HuH-7.5 (cell line): ENCODE measurements at regions not wholly inside any gene's neighbourhood (a gene's known extent, or its start where the extent isn't known, plus 50 kb on each side); places are given as distances from the start of the nearest gene placed in this dataset.

ENCODE experiments used
- DNase-seq: peaks from one replicate; pipeline ENCODE4 v3.0.0; 2011; ENCODE audit warnings: low spot score

DNA sequence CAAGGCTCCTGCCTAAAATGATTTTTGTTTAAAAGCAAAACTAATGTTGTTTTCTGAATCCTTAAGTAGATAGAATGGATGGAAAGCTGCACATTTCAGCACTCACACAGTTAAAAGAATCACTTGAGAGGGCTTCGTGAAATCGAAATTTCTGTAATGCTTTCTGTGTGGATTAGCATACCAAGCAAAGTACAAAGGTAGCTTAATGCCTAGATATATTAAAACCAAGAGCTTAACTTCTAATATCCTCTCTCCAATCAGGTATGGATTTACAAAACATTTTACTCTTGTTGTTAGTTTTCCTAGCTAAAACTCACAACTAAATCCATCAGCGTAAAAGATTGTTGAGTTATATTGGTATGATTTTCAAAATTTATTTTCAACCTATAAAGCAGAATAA lies 378.8 kb upstream of the PRMT6 start:
- DNase-seq, result no peak

DNA sequence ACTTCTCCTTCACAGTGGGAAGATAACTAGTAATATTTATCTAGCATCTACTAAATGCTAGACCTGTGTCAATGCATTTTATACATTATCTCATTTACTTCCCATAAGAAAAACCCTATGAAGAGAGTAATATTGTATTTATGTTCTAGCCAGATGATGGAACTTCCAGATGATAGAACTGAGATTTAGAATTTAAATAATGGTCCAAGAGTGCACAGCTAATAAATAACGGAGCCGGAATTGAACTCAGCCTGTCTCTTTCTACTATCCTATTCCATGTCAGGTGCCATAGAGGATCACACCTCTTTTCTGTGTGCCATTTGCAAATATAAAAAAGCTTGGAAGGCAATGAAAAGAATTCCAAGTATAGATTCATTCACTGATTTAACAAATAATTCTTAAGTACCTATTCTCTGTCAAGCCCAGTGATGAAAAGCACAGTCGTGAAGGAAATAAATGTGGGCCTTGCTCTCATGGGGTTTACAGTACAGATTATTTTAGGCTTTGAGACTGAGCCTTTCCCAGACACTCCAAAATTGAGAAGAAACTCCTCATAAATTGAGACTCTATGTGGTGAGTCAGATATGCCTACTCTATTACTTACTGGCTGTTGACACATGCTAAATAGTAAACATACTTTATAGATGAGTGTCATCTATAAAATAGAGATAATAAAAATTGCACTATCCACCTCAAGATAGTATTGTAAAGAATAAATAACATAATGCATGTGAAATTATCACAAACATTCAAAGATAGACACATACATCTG lies 378.0 kb upstream of the PRMT6 start:
- no peak for DNase-seq

DNA sequence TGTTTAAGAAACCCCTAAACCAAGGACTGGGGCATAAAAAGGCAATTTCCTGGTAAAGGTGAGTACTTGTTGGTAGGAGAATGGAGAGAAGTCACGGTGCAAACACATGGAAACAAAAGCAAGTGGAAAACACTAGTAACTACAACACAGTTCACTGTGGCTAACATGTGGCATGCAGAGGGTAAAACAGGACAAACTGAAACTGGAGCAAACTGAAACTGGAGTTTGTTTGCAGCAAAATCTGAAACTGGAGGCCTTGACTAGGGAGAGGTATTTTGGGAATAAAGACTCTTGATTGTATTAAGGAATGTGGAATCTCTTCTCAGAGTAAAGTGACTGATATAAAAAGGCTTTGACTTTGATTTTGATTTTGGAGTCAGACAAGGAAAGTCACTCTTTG lies 376.3 kb upstream of the PRMT6 start:
- DNase-seq, result no peak

DNA sequence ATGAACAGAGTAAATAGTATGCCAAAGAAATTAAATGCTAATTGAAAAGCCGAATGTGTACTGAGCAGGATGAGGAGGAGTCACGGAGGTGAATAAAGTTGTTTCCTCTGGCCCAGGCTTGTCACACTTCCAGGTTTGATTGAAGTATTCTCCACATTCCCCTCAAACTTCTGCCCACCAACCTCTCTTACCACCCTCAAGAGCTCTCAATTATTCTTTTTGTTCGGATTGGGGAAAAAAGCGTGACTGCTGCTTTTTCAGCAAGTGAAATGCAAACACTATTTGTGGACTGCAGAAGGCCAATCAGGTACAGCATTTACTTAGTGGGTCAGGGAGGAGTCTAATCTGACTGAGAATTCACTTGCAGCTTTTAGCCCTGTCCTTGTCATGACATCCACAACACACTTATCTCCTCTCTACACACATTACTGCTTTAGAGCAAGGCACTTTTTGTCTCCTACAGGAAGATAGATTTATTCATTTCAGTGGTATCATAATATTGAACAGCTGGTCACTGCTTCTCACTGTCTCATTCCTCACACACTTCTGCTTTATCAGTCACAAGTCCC lies 375.6 kb upstream of the PRMT6 start:
- DNase-seq, result no peak

DNA sequence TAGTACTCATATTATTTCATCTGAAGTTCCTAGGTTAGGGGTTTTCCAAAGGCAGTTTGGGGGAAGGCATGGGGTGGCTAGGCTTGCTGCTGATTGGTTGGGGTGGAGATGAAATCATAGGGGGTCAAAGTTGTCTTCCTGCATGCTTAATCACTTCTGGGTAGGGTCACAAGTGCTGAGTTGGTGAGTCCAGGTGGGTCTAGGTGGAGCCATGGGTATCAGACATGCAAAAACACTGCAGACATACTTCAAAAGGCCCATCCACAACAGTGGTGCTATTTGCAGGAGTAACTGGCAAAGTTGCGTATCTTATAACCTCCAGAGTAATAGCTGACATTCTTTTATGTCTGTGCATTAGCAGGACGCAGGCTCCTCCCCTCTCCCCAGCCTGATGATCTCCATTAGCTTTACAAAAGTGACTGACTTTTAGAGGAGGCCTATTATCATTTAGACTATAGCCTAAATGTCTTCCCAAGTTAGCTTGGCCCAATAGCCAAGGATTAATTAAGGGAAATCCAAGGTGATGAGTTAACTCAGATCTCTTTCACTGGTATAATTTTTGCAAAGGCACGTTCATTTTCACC lies 374.4 kb upstream of the PRMT6 start:
- DNase-seq, result no peak

DNA sequence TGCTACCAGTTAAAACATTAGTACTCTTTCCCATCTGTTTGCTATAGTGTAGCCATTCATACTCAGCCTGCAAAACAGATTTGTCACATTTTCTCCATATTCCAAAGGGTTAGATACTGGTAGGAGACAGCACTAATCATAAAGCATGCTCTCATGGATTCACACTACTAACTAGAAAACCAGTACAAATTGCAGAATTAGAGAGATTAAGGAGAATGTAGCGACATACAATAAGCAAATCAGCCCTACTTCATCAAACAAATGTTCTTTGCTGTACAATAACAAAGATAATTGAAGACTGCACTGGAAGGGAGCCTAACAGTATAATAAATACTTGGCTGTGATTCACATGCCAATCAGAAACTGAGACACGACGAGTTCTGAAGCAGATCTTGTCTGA lies 368.0 kb upstream of the PRMT6 start:
- DNase-seq, result no peak

DNA sequence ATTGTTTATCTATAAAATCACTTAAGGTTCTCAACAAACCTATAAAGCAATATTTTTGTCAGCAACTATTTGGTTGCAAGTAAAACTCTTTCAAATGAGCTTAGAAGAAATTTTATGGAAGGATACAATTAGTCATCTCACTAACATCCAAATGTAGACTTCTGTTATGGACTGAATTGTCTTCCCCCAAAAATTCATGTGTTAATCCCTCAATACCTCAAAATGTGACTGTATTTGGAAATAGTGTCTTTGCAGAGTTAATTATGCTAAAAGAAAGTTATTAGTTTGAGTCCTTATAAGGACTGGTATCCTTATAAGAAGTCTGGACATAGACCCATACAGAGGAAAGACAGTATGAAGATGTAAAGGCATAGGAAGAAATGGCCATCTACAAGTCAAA lies 357.8 kb upstream of the PRMT6 start:
- no peak for DNase-seq

DNA sequence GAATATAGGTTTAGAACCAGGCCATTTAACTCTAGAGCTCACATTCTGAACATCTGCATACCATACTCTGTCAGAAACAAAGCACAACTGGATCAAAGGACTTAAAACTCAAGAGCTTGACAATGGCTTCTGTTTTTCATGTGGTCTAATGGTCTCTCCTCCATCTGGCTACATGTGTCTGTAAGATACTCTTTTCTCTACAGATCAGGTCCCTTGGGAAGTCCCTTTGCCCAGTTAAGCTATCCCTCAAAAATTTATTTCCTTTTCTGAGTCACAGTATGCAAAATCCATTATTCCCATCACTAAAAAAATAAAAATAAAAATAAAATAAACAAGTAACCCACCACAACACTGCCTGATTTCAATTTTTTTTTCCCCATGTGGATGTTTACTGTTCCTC lies 357.0 kb upstream of the PRMT6 start:
- no peak for DNase-seq

DNA sequence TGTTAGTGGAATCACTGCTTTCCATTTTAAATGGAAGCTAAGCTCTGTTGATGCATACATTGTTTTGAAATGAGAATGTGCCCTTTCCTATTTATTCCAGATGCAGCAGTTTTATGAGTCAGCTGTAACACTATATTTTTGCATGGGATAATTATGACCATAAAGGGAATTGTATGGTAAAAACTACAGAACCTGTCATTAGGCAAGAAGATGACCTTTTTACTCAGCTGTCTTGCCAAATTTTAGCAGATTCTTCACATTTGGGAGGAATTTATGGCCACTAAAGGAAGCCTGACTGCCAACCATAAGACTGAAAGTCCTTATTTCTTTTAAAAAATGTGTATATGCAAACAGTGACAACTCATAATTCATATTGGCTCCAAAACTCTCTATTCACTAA lies 356.3 kb upstream of the PRMT6 start:
- no peak for DNase-seq

DNA sequence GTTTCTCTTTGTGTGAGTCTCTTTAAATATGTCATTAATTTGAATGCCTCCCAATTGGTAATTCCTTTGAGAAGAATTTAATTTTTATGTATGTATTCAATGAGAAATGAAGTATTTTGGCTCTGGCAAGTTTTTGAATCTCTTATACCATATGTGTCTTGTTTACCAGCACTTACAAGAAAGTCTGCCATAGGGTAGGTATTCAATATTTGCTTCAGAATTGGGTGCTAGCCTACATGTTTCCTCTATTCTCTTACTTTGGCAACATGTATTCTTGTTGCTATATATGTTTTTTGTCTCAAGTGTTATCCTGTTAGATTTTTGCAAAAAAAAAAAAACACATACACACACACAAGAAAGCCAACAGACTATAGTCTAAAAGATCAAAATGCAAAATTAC lies 350.5 kb upstream of the PRMT6 start:
- DNase-seq, result no peak

DNA sequence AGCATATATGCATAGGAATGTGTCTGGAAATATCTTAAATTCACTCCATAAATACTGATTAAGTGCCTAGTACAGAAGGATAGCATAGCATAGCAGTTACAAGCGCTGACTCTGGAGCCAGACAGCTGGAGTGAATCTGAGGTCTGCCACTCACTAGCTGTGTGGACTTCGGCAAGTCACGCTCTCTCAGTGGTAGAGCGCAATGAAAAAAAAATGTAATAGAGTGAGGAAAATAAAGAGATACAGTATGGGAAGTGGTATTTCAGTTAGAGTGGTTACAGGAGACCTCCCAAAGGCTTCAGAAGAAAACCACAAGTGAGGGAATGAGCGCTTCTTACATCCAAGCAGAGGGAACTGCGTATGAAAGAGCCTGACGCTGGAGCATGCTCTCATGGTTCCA lies 338.9 kb upstream of the PRMT6 start:
- DNase-seq, result no peak

DNA sequence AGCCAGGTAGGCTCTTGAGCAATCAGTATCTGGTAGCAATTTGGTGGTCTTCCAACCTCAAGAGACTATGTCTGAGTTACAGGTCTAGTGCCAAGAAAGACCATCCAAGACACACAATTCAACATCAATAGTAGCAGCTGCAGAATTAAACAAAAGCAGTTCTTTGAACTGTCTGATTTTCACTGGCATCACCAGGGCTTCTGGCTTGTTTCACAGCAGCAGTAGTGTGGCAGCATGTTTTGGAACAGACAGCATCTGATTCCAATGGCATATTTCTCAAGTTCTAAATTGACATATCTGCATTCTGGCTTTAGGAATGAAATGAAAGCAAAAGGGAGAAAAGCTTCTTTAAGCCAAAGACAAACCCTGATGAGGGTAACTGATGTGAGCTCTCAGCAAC lies 334.7 kb upstream of the PRMT6 start:
- DNase-seq, result no peak

DNA sequence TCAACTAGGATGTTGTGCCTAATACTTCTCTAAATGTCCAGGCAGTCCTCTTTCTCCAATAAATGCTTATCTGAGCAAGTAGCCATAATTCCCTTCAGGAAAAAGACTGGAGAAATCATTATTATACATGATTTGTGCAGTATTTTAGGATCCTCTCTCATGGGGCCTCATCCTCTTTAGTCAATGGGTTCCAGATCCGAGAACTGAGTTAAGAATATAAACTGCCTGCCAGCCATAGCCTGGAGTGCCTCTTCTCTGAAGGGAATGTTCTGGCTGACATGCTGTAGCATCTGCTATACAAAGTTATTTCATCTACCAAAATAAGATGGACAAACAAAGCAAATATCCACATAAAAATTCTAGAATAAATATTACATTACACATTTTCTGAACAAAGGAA lies 334.0 kb upstream of the PRMT6 start:
- DNase-seq, result no peak

DNA sequence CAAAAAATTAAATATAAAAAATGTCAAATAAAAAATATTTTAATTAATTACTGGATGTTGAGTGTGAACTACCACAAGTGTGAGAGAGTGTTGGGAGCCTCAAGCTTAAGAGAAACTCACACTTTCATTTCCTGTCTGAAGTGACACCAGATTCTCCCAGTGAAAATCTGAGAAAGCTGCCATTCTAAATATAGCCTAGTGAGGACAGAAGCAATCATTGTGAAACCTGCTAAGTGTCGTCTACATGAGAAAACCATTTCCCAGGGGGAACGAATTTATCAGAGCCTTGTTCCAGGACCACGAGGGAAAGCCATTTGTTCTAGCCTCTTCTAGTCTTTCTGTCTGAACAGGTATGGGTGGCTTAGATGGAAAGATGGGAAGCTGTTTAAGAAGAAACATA lies 329.3 kb upstream of the PRMT6 start:
- no peak for DNase-seq

DNA sequence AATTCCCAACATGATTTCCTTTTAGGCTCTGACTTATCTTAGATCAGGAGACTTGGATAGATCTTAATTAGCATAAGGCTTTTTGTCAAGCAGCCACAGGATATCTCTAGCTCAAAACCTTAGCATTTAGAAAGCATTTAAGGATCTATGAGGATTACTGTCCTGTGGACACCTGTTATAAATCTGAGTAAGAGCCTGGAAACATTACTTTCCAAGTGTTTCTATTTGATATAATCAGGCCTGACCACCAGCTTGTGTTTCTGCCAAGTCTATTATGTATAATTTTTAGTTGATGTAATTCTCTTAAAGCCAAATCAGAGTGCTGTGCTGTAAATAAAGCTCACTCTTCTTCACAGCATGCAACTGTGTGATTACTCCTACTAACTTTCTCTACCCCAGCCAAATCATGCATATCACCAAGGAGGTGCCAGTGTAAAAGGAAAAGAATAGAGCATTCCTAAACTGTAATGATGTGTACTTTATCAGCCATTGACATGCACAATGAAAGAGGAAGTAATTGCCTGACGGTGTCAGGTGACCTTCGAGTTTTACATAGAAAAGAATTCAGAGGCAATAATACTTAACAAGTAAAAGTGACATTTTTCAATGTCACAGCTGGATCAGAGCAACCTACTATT lies 309.9 kb upstream of the PRMT6 start:
- no peak for DNase-seq

DNA sequence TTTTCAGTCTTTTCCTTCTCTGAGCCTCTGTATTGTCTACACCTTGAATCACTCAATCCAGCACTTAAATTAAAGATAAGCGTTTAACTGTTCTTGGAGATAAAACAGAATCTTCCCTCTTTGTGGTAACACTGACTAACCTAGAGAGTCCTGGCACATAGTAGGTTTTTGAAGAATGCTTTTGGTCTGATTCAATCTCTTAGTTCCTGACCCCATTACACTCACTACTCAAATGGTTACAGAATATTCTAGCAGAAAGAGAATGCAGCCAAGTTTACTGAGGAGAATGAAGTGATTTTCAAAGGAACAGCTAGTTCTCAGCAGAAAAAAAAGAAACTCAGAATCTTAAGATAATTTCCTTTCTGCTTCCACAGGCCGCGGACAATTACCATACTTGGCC lies 309.2 kb upstream of the PRMT6 start:
- DNase-seq, result no peak

DNA sequence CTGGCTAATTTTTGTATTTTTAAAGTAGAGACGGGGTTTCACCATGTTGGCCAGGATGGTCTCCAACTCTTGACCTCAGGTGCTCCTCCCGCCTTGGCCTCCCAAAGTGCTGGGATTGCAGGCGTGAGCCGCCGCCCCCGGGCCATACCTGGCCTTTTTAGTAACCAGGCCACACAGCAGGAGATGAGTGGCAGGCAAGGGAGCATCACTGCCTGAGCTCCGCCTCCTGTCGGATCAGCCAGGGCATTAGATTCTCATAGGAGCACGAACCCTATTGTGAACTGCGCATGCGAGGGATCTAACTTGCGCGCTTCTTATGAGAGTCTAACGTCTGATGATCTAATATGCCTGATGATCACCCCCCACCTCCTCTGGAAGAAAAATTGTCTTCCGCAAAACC lies 308.7 kb upstream of the PRMT6 start:
- no peak for DNase-seq

DNA sequence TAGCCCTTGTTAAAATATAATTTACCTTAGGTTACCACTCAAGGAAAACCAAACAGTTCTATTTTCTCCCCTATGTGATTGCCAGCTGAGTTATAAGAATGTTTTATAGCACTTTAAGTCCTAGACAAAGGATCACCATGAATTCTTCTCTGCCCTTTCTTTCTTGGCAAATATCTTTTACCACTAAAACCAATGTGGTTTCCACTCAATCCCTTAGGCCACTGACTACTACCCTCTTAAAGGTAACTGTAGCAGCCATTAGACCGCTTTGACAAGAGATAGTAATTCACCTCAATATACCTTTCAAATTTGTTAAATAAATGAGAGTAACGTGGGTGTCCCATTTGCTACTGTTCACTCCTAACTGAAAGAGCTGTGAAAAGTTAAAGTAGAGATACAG lies 307.9 kb upstream of the PRMT6 start:
- DNase-seq, result no peak

DNA sequence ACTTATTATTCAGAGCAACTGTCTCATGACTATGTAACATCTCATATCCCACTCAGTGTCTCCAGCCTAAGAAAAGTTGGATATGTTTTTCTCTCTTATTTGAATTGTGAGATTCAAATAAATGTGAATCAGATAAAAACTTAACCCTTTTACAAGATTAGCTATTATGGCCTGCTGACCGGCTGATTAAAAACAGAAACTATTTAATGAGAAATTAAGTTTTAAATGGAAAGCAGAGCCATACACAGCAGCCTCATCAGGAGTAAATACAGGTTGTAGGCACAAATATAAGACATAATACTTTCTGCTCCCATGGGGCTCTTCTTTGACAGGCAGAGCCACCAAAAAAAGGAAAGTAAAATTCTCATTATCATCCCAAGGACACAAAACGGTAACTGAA lies 307.0 kb upstream of the PRMT6 start:
- no peak for DNase-seq

DNA sequence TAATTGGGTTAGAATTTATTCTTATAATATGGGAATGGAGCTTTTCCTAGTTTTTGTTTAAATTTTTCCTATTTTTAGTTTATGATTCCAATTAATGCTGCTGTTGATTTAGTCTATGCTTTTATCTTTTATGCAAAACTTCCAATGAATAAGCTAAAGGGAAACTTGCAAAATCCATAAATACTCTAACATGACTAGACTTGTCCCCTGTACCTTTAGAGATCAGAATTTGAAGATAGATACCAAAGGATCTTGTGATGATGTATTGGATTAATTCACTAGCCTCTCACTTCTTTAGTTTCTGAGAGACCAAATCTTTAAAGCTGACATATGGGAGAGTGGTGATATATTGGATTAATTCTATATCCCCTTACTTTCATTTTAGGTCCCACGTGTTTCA lies 306.6 kb upstream of the PRMT6 start:
- DNase-seq, result no peak

DNA sequence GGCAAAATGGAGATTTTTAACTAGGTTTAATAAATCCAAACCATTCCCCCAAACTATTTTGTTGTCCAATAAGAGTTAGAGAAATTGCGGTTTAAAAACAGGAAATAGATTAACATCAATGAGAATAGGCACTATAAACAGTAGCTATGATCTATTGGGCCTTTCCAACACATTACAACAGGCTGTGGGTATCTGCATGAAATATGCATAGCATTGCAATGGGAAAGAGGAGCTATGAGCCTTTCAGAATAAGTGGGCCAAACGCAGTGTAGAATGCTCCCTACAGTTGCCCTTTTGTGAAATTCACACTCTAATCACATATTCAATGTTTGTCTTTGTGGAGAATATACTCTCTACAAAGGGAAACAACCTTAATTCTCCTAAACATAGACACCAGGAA lies 305.5 kb upstream of the PRMT6 start:
- no peak for DNase-seq

DNA sequence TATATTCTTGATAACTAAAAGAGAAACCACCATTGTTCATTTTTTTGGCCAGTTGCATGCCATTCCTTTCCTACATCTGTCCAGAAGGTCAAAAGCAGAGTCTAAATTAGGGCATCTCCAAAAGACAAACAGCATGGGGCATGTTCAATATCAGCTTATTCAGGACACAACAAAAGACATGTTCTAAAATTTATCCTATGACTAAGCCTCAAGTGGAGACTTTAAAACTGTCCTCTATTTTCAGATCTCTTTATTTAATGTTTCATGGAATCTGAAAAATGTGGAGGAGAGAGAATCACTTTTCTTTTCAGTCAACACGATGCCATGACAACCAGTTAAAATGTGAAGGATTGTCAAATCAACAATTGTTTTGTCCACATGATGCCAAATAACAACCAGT lies 303.4 kb upstream of the PRMT6 start:
- no peak for DNase-seq

DNA sequence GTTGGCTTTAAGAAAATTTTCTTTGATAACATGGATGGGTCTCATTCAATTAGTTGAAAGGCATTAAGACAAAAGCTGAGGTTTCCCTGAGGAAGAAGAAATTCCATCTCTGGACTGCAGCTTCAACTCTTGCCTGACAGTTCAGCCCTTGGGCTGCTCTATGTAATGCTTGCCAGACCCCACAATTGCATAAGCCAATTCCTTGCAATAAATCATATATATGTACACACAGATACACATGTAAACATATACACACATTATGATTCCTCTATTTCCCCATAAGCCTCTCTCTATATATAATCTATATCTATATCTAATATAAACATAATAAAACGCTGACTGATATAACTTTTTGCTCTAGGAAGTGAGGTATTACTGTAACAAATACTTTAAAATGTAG lies 301.5 kb upstream of the PRMT6 start:
- no peak for DNase-seq
